ENCODE measurements at regions not wholly inside any gene's neighbourhood (a gene's known extent, or its start where the extent isn't known, plus 50 kb on each side); places are given as distances from the start of the nearest gene placed in this dataset.

GRCh38 chr13:108104736-108105135, 110.6 kb downstream of the LIG4 start:
- H3K4me3 ChIP-seq (ENCODE audit: control insufficient read depth, low read depth, low read length) = no peak overlapping the region
- no peak for DNase-seq (ENCODE audit: low read depth)
- TF ChIP-seq CTCF (conservative IDR thresholded peaks at IDR 0.05; ENCODE audit: control insufficient read depth, insufficient read depth, low read depth, low read length) = no peak

- no peak for TF ChIP-seq CTCF (conservative IDR thresholded peaks at IDR 0.05; ENCODE audit: control insufficient read depth, insufficient read depth, low read depth, low read length)
- no peak overlapping the region for H3K4me3 ChIP-seq (ENCODE audit: control insufficient read depth, low read depth, low read length)
- DNase-seq (ENCODE audit: low read depth) = no peak
Observed at GRCh38 chr13:108102771-108103170, 112.6 kb downstream of the LIG4 start.

- no peak overlapping the region for H3K4me3 ChIP-seq (ENCODE audit: control insufficient read depth, low read depth, low read length)
- DNase-seq (ENCODE audit: low read depth) = no peak
- TF ChIP-seq CTCF (conservative IDR thresholded peaks at IDR 0.05; ENCODE audit: control insufficient read depth, insufficient read depth, low read depth, low read length) = no peak
Observed at GRCh38 chr13:108096301-108096915, 118.9 kb downstream of the LIG4 start.

- DNase-seq (ENCODE audit: low read depth) = no peak
- H3K4me3 ChIP-seq (ENCODE audit: control insufficient read depth, low read depth, low read length) = no peak overlapping the region
- no peak for TF ChIP-seq CTCF (conservative IDR thresholded peaks at IDR 0.05; ENCODE audit: control insufficient read depth, insufficient read depth, low read depth, low read length)
Observed at GRCh38 chr13:108095036-108095435, 120.3 kb downstream of the LIG4 start.

- no peak for DNase-seq (ENCODE audit: low read depth)
- H3K4me3 ChIP-seq (ENCODE audit: control insufficient read depth, low read depth, low read length) = no peak overlapping the region
- TF ChIP-seq CTCF (conservative IDR thresholded peaks at IDR 0.05; ENCODE audit: control insufficient read depth, insufficient read depth, low read depth, low read length) = no peak
Observed at GRCh38 chr13:108093616-108094015, 121.7 kb downstream of the LIG4 start.

- DNase-seq (ENCODE audit: low read depth) = no peak
- H3K4me3 ChIP-seq (ENCODE audit: control insufficient read depth, low read depth, low read length) = no peak overlapping the region
- no peak for TF ChIP-seq CTCF (conservative IDR thresholded peaks at IDR 0.05; ENCODE audit: control insufficient read depth, insufficient read depth, low read depth, low read length)
Observed at GRCh38 chr13:108087810-108088209, 127.5 kb downstream of the LIG4 start.

- no peak for TF ChIP-seq CTCF (conservative IDR thresholded peaks at IDR 0.05; ENCODE audit: control insufficient read depth, insufficient read depth, low read depth, low read length)
- no peak for DNase-seq (ENCODE audit: low read depth)
- no peak overlapping the region for H3K4me3 ChIP-seq (ENCODE audit: control insufficient read depth, low read depth, low read length)
Observed at GRCh38 chr13:108086678-108087077, 128.7 kb downstream of the LIG4 start.

All from fibroblast of mammary gland (primary cell).